RCC 7860 (cell line): ENCODE measurements at regions not wholly inside any gene's neighbourhood (a gene's known extent, or its start where the extent isn't known, plus 50 kb on each side); places are given as distances from the start of the nearest gene placed in this dataset.

Experiments used
- DNase-seq: peaks from one replicate; pipeline ENCODE4 v3.0.0-alpha.2; 2015; ENCODE audit warnings: low spot score
- FAIRE-seq: peaks from 2 replicates; lab custom pipeline; 2012; peaks lifted over from hg19 to GRCh38; lab: Jason Lieb, UNC

- FAIRE-seq (no peak), DNase-seq (no peak)
These were observed 473.7 kb downstream of the EFNB2 start for GRCh38 chr13:106061781-106062180.

GRCh38 chr13:106056851-106057250 is 478.6 kb downstream of the EFNB2 start:
- FAIRE-seq (no peak), DNase-seq (no peak)

GRCh38 chr13:106052200-106052767 is 483.2 kb downstream of the EFNB2 start:
- DNase-seq (no peak), FAIRE-seq (no peak)

- no peak for FAIRE-seq
- no peak for DNase-seq
These were observed 486.3 kb downstream of the EFNB2 start for GRCh38 chr13:106049171-106049570.

GRCh38 chr13:106048386-106048785 is 487.1 kb downstream of the EFNB2 start:
- FAIRE-seq: no peak

GRCh38 chr13:106047859-106048258 is 487.6 kb downstream of the EFNB2 start:
- FAIRE-seq (no peak), DNase-seq (no peak)

More at GRCh38 chr13:106048386-106048785, 487.1 kb downstream of the EFNB2 start:
- no peak for DNase-seq

GRCh38 chr13:106042996-106043581 is 492.4 kb downstream of the EFNB2 start:
- no peak for FAIRE-seq
- DNase-seq: no peak

GRCh38 chr13:106041445-106041844 is 494.0 kb downstream of the EFNB2 start:
- DNase-seq (no peak), FAIRE-seq (no peak)

- peak; percentile 96 for FAIRE-seq
- DNase-seq: peak; percentile 86
These were observed 496.7 kb downstream of the EFNB2 start for GRCh38 chr13:106038752-106039151.

GRCh38 chr13:106036870-106037269 is 498.6 kb downstream of the EFNB2 start:
- DNase-seq (no peak), FAIRE-seq (no peak)

- DNase-seq: peak; percentile 61
- FAIRE-seq: no peak
These were observed 501.3 kb downstream of the EFNB2 start for GRCh38 chr13:106034201-106034600.

- DNase-seq (no peak), FAIRE-seq (no peak)
These were observed 501.8 kb downstream of the EFNB2 start for GRCh38 chr13:106033659-106034058.

- no peak for FAIRE-seq
- DNase-seq: no peak
These were observed 503.0 kb downstream of the EFNB2 start for GRCh38 chr13:106032441-106032840.

GRCh38 chr13:106029676-106030290 is 505.7 kb downstream of the EFNB2 start:
- FAIRE-seq (no peak), DNase-seq (no peak)

GRCh38 chr13:106028911-106029310 is 506.6 kb downstream of the EFNB2 start:
- DNase-seq: no peak
- FAIRE-seq: no peak

GRCh38 chr13:106011600-106011999 is 523.9 kb downstream of the EFNB2 start:
- FAIRE-seq (no peak), DNase-seq (no peak)

GRCh38 chr13:106010836-106011235 is 524.6 kb downstream of the EFNB2 start:
- FAIRE-seq: peak; percentile 69

GRCh38 chr13:106008540-106008939 is 526.9 kb downstream of the EFNB2 start:
- DNase-seq (no peak), FAIRE-seq (no peak)

More at GRCh38 chr13:106010836-106011235, 524.6 kb downstream of the EFNB2 start:
- DNase-seq: peak; percentile 58

GRCh38 chr13:106007156-106007555 is 528.3 kb downstream of the EFNB2 start:
- no peak for DNase-seq
- FAIRE-seq: no peak

- no peak for FAIRE-seq
- no peak for DNase-seq
These were observed 531.8 kb downstream of the EFNB2 start for GRCh38 chr13:106003651-106004050.

- FAIRE-seq: no peak
- DNase-seq: no peak
These were observed 534.0 kb downstream of the EFNB2 start for GRCh38 chr13:106001443-106001842.
